Spleen (tissue), 11 donors: ENCODE measurements at regions not wholly inside any gene's neighbourhood (a gene's known extent, or its start where the extent isn't known, plus 50 kb on each side); places are given as distances from the start of the nearest gene placed in this dataset.
A peak's percentile ranks its signal among the peaks of the same experiment; 100 is the strongest.

Source experiments
- DNase-seq: peaks from one replicate; pipeline ENCODE4 v3.0.0-alpha.2; 2020
- H3K27ac ChIP-seq, 8 donors: fragments of 200-600 bp; sonication (generic) in 7 of 8; 1 replicate in 4 of 8; 2 replicates in 4 of 8; pipeline versions ENCODE4 v1.5.0 to v1.8.0; 2016 to 2021; ENCODE audit warnings: inconsistent platforms in 4 of 8, mild to moderate bottlenecking in 4 of 8, moderate library complexity in 1 of 8
- H3K27me3 ChIP-seq, 7 donors: fragments of 200-600 bp; sonication (generic) in 6 of 7; replicated peaks in 1 of 7; 1 replicate in 4 of 7; 2 replicates in 3 of 7; pipeline versions ENCODE4 v1.5.0 to v1.8.0; 2016 to 2021; ENCODE audit warnings: inconsistent platforms in 3 of 7, mild to moderate bottlenecking in 1 of 7
- H3K36me3 ChIP-seq, 6 donors: fragments of 200-600 bp; sonication (generic) in 5 of 6; 1 replicate in 4 of 6; 2 replicates in 2 of 6; pipeline versions ENCODE4 v1.5.0 to v1.8.0; 2016 to 2021; ENCODE audit warnings: inconsistent platforms in 2 of 6
- H3K4me1 ChIP-seq, 6 donors: fragments of 200-600 bp; sonication (generic) in 5 of 6; 1 replicate in 3 of 6; 2 replicates in 3 of 6; pipeline versions ENCODE4 v1.5.0 to v1.8.0; 2016 to 2021; ENCODE audit warnings: inconsistent platforms in 3 of 6
- H3K4me3 ChIP-seq, 8 donors: fragments of 200-600 bp; sonication (generic) in 7 of 8; 1 replicate in 4 of 8; 2 replicates in 4 of 8; pipeline versions ENCODE4 v1.5.0 to v1.8.0; 2016 to 2021; ENCODE audit warnings: inconsistent platforms in 4 of 8, mild to moderate bottlenecking in 4 of 8, moderate library complexity in 2 of 8
- H3K9me3 ChIP-seq, 8 donors: fragments of 200-600 bp; sonication (generic) in 7 of 8; 1 replicate in 4 of 8; 2 replicates in 4 of 8; pipeline versions ENCODE4 v1.5.0 to v1.8.0; 2016 to 2021; ENCODE audit warnings: inconsistent platforms in 4 of 8
- CTCF ChIP-seq, 11 experiments: fragments of 200-600 bp in 7 of 11; fragments of 450-650 bp in 4 of 11; sonication (generic) in 4 of 11; IDR thresholded peaks in 8 of 11; conservative IDR thresholded peaks in 3 of 11; 1 replicate in 7 of 11; 2 replicates in 4 of 11; pipeline versions ENCODE4 v1.4.0 to v1.8.0; 2016 to 2021; ENCODE audit warnings: antibody characterized with exemption in 11 of 11, inconsistent platforms in 4 of 11, mild to moderate bottlenecking in 1 of 11
- POLR2A ChIP-seq, 3 donors: fragments of 450-650 bp; IDR thresholded peaks; one replicate each; pipeline ENCODE4 v1.5.1; 2017; ENCODE audit warnings: antibody characterized with exemption in 3 of 3, mild to moderate bottlenecking in 1 of 3
- POLR2AphosphoS5 ChIP-seq, 3 donors: sonication (generic); formaldehyde crosslinking; IDR thresholded peaks; one replicate each; pipeline ENCODE4 v1.5.1; 2017; ENCODE audit warnings: antibody characterized with exemption in 3 of 3
- WGBS, 5 donors: extraction: QIAGEN DNeasy Blood & Tissue Kit in 3 of 5; methylation state at CpG; one replicate each; pipeline versions ENCODE4 v1.1.5 to v1.1.7; 2013 to 2018; 5-methylcytosine and 5-hydroxymethylcytosine counted together
- intact Hi-C: fragments of 100-400 bp; cut with DNase I; formaldehyde crosslinking; loops from one replicate; pipeline ENCODE4 v1.15.0; 2023; ENCODE audit warnings: low total_unique reads
- donor health status: healthy with polysubstance abuse.
- donor health status: DM: no; HTN: no; CAD: no; lungs with moderate emphysema.
- donor health status: DM: no; HTN: no; CAD: no.
- donor health status: Bipolar disorder and iron deficiency.
- donor health status: healthy.
- donor health status: DM: no; HTN: no; CAD: no.
- donor health status: DM: yes; HTN: yes; CAD: no.

GRCh38 chr19:16003391-16003790 is 54.6 kb downstream of the OR10H4 start:
- Histone ChIP-seq H3K36me3 (no peaks in the 10 kb centered on the region), H3K4me1 (peaks cover 4 to 28% (median 17%) of the 10 kb centered on the region in 6 donors), H3K27me3 (no peaks in the 10 kb centered on the region), H3K27ac (peak overlapping the region in 1 of 8 donors; percentile 63), H3K9me3 (no peaks in the 10 kb centered on the region), H3K4me3 (no peak overlapping the region)
- intact Hi-C loops, result no loop called here
- no peak for DNase-seq
- TF ChIP-seq CTCF (IDR thresholded peaks at IDR 0.05 in 8 of 11, conservative IDR thresholded peaks at IDR 0.05 in 3 of 11) (no peak), POLR2AphosphoS5 (IDR thresholded peaks at IDR 0.05) (no peak), POLR2A (IDR thresholded peaks at IDR 0.05) (no peak)
- WGBS, 5 donors, result 65 to 82% (median 70%) methylated on average over 3 of the region's 3 CpGs

GRCh38 chr19:16005925-16006324 is 57.1 kb downstream of the OR10H4 start:
- no peak for TF ChIP-seq POLR2A (IDR thresholded peaks at IDR 0.05)
- no peak for TF ChIP-seq POLR2AphosphoS5 (IDR thresholded peaks at IDR 0.05)
- TF ChIP-seq CTCF (IDR thresholded peaks at IDR 0.05 in 8 of 11, conservative IDR thresholded peaks at IDR 0.05 in 3 of 11), result no peak
- H3K9me3 ChIP-seq, result no peaks in the 10 kb centered on the region
- H3K27me3 ChIP-seq, result no peaks in the 10 kb centered on the region
- DNase-seq, result no peak
- H3K4me1 ChIP-seq, result peaks cover 4 to 27% (median 16%) of the 10 kb centered on the region in 6 donors
- no peaks in the 10 kb centered on the region for H3K36me3 ChIP-seq
- intact Hi-C loops, result no loop called here
- H3K4me3 ChIP-seq, result no peak overlapping the region
- 70 to 95% (median 83%) methylated on average over 3 of the region's 3 CpGs for WGBS, 5 donors
- no peak overlapping the region for H3K27ac ChIP-seq

- intact Hi-C loops, result no loop called here
- no peak overlapping the region for H3K27ac ChIP-seq
- H3K27me3 ChIP-seq, result no peaks in the 10 kb centered on the region
- H3K4me3 ChIP-seq, result no peak overlapping the region
- H3K36me3 ChIP-seq, result no peaks in the 10 kb centered on the region
- H3K4me1 ChIP-seq, result no peaks in the 10 kb centered on the region
- DNase-seq, result no peak
- H3K9me3 ChIP-seq, result no peaks in the 10 kb centered on the region
- no peak for TF ChIP-seq CTCF (IDR thresholded peaks at IDR 0.05 in 8 of 11, conservative IDR thresholded peaks at IDR 0.05 in 3 of 11)
- no peak for TF ChIP-seq POLR2AphosphoS5 (IDR thresholded peaks at IDR 0.05)
- no peak for TF ChIP-seq POLR2A (IDR thresholded peaks at IDR 0.05)
- 87 to 97% (median 93%) methylated on average over 4 of the region's 4 CpGs for WGBS, 5 donors
Measured at GRCh38 chr19:16012552-16012951, 63.7 kb upstream of the TPM4 start.

- 94 to 97% (median 96%) methylated on average over 11 of the region's 11 CpGs for WGBS, 5 donors
- no peaks in the 10 kb centered on the region for H3K9me3 ChIP-seq
- intact Hi-C loops, result no loop called here
- H3K27ac ChIP-seq, result no peak overlapping the region
- H3K4me3 ChIP-seq, result no peak overlapping the region
- no peak for DNase-seq
- H3K27me3 ChIP-seq, result no peaks in the 10 kb centered on the region
- no peaks in the 10 kb centered on the region for H3K36me3 ChIP-seq
- TF ChIP-seq POLR2AphosphoS5 (IDR thresholded peaks at IDR 0.05) (no peak), CTCF (IDR thresholded peaks at IDR 0.05 in 8 of 11, conservative IDR thresholded peaks at IDR 0.05 in 3 of 11) (no peak), POLR2A (IDR thresholded peaks at IDR 0.05) (no peak)
- H3K4me1 ChIP-seq, result no peaks in the 10 kb centered on the region
Measured at GRCh38 chr19:16013181-16013850, 63.0 kb upstream of the TPM4 start.
